ENCODE measurements at regions not wholly inside any gene's neighbourhood (a gene's known extent, or its start where the extent isn't known, plus 50 kb on each side); places are given as distances from the start of the nearest gene placed in this dataset.

DNA sequence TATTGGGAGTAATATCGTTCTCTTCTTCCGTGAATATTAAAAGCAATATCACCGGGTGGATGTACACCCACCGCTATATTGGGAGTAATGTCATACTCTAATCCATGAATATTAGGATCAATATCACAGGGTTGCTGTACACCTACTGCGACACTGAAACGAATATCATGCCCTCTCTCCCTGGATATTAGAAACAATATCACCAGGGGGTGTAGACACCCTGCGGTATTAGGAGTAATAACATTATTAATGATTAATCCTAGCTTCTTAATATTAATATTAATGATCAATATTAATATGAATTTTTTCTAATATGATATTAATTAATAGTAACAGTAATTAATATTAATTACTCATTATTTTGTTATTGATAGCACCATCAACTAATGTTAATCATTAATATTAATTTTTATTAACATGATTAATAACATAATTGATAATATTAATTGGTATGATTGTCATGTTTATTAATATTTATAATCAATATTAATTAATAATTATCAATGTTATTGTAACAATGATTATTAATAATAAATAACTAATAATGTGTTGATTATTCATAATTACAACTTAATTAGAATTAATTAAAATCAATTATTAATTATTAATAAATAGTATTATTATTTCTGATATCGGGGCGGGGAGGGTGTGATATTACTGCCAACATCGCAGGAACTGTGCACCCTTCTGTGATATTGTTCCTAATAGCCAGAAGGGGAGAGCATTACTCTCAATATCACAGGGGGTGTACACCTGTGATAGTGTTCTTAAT, 121.3 kb upstream of the C1GALT1 start:
- TF ChIP-seq, protein P1, sequence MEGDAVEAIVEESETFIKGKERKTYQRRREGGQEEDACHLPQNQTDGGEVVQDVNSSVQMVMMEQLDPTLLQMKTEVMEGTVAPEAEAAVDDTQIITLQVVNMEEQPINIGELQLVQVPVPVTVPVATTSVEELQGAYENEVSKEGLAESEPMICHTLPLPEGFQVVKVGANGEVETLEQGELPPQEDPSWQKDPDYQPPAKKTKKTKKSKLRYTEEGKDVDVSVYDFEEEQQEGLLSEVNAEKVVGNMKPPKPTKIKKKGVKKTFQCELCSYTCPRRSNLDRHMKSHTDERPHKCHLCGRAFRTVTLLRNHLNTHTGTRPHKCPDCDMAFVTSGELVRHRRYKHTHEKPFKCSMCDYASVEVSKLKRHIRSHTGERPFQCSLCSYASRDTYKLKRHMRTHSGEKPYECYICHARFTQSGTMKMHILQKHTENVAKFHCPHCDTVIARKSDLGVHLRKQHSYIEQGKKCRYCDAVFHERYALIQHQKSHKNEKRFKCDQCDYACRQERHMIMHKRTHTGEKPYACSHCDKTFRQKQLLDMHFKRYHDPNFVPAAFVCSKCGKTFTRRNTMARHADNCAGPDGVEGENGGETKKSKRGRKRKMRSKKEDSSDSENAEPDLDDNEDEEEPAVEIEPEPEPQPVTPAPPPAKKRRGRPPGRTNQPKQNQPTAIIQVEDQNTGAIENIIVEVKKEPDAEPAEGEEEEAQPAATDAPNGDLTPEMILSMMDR (IDR thresholded peaks at IDR 0.05; ENCODE audit: low read depth, low read length): no peak
- no peak for TF ChIP-seq EZH2phosphoT487 (IDR thresholded peaks at IDR 0.05; ENCODE audit: low read depth)

Measured in OCI-LY3 (cell line).